ENCODE measurements at regions not wholly inside any gene's neighbourhood (a gene's known extent, or its start where the extent isn't known, plus 50 kb on each side); places are given as distances from the start of the nearest gene placed in this dataset.

GRCh38 chr3:148366743-148367410 lies 330.8 kb upstream of the AGTR1 start:
- Histone ChIP-seq H3K9me1 (ENCODE audit: insufficient read depth, low read length) (no peaks in the 10 kb centered on the region), H3K27ac (ENCODE audit: insufficient read depth, low read length) (no peak overlapping the region), H4K20me1 (ENCODE audit: insufficient read depth, low read length) (no peaks in the 10 kb centered on the region), H3K4ac (ENCODE audit: low read depth, low read length) (no peak overlapping the region), H2AK9ac (replicated peaks; ENCODE audit: low read depth, low read length, poor library complexity) (no peak overlapping the region), H3K27me3 (ENCODE audit: control insufficient read depth, insufficient read depth, low read length) (no peaks in the 10 kb centered on the region), H3K4me3 (ENCODE audit: insufficient read depth, low read depth, low read length) (no peak overlapping the region), H3K4me1 (ENCODE audit: control insufficient read depth, insufficient read depth, low read length) (no peaks in the 10 kb centered on the region), H2BK5ac (ENCODE audit: low read depth, low read length, poor library complexity, severe bottlenecking) (no peak overlapping the region), H3K9me3 (ENCODE audit: control insufficient read depth, insufficient read depth, low read length) (peaks cover 4% of the 10 kb centered on the region; the same call in 1 of the 2 replicates), H3K79me1 (ENCODE audit: low read depth in 1 of 2, low read length in 2 of 2) (no peaks in the 10 kb centered on the region), H4K91ac (ENCODE audit: insufficient read depth, low read depth, low read length) (no peak overlapping the region), H3K36me3 (ENCODE audit: control insufficient read depth, insufficient read depth, low read length) (no peaks in the 10 kb centered on the region), H2BK15ac (ENCODE audit: low read depth, low read length) (no peak overlapping the region), H3K9ac (ENCODE audit: low read depth, low read length) (no peak overlapping the region), H3K23ac (ENCODE audit: low read depth, low read length) (no peak overlapping the region), H3K56ac (ENCODE audit: extremely low read depth, insufficient read depth, low read length) (no peak overlapping the region), H2AK5ac (ENCODE audit: low read depth, low read length) (no peak overlapping the region), H2AFZ (replicated peaks; ENCODE audit: low read length, poor library complexity) (no peak overlapping the region), H3K14ac (replicated peaks; ENCODE audit: low read depth, low read length) (no peak overlapping the region), H2BK20ac (ENCODE audit: low read depth, low read length) (no peak overlapping the region), H4K5ac (ENCODE audit: low read depth, low read length) (no peak overlapping the region), H3K18ac (ENCODE audit: low read depth, low read length) (no peak overlapping the region), H4K8ac (ENCODE audit: low read depth in 2 of 2, low read length in 2 of 2) (no peak overlapping the region), H3K4me2 (ENCODE audit: low read depth, low read length) (no peak overlapping the region), H2BK120ac (ENCODE audit: low read depth, low read length) (no peak overlapping the region)
- DNase-seq (peak; percentile 9), ATAC-seq (ENCODE audit: low read depth) (peak; percentile 56)
- intact Hi-C loops (cut with micrococcal nuclease) (loop anchor here (1.0 to 10.0 kb wide), 2 partner anchors 58 to 292 kb away; no protein-coding TSS in a partner anchor), in situ Hi-C loops (cut with MboI; ENCODE audit: low sequenced_read_pairs) (loop anchor here (10.0 kb wide), 1 partner anchor 52 kb away; no protein-coding TSS in a partner anchor), dilution Hi-C loops (cut with HindIII; ENCODE audit: low sequenced_read_pairs, unreplicated experiment) (no loop called here)
- 94% methylated on average over 3 of the region's 7 CpGs; no CpG with 5 or more reads in 1 of the 2 experiments for WGBS, 2 experiments (ENCODE audit: extremely low coverage in 2 of 2, insufficient read length in 1 of 2)
- no TSS peak for BruUV-seq (replicated peaks)
- CTCF ChIA-PET = interaction anchor here (0.6 to 0.9 kb wide), 5 partner anchors 21 to 151 kb away, joined by 3 read pairs; no protein-coding TSS in a partner anchor
- TF ChIP-seq MAFK (IDR thresholded peaks at IDR 0.05; ENCODE audit: low read depth, low read length) = no peak
- peak; percentile 30; the same call in 1 of the 2 replicates for TF ChIP-seq SMC3 (IDR thresholded peaks at IDR 0.05; ENCODE audit: low read depth, low read length)
- TF ChIP-seq BHLHE40 (IDR thresholded peaks at IDR 0.05; ENCODE audit: low read depth, low read length) = no peak
- TF ChIP-seq CTCF (conservative IDR thresholded peaks at IDR 0.05; ENCODE audit: low read depth, low read length) = peak; percentile 44
- peak; percentile 48 for TF ChIP-seq RAD21 (IDR thresholded peaks at IDR 0.05; ENCODE audit: low read length)
- TF ChIP-seq FOS (IDR thresholded peaks at IDR 0.05; ENCODE audit: low read depth, low read length) = no peak
- POLR2A ChIA-PET (ENCODE audit: unreplicated experiment) = no interaction called here

All from IMR-90 (cell line).